HG02642 (cell line): ENCODE measurements at regions not wholly inside any gene's neighbourhood (a gene's known extent, or its start where the extent isn't known, plus 50 kb on each side); places are given as distances from the start of the nearest gene placed in this dataset.

Source experiments
- ATAC-seq: cut with Tn5 transposase; IDR thresholded peaks from one replicate; pipeline ENCODE4 v1.9.1; 2021; ENCODE audit warnings: mild to moderate bottlenecking; ENCODE audit not compliant: unreplicated experiment, poor library complexity

DNA sequence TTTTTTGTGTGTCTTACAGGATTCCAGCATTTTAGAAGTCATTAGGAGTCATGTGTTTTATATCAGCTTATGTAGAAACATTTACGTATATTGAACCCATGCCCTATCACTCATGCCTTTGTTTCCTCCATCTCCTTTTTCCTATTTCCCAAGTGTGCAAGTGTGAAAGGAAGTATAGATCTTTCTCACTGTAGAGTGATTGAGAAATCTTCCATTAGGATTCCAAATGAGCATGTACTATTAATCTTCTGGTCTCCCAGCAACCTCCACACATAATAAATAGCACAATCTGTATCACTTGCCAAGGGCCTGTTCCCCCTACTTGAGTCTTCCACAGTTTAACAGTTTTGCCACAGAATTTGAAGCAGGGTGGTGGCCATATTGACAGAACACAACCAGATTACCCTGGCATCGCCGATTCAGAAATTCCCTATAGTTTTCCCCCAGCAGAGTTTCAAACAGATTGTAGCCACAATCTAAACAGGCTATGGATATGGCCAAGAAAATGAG is 1052.8 kb downstream of the TTLL7 start:
- ATAC-seq = no peak

DNA sequence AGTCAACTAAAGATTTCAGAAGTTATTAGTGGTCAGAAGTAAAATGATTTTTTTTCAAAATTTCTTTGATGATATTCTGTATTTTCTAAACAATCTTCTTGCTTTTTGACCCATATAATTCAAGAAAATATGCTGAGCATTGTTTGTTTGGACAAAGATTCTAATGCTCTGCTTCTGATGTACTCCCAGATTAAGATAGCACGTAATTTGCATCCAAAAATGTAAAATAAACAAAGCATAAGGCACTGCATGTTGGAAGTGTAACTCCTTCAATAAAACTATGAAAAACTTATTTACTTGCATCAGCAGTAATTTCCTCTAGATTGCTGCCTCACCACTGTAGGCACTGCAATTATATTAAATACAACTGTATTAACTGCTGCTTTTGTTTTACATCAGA is 1054.1 kb downstream of the TTLL7 start:
- no peak for ATAC-seq

DNA sequence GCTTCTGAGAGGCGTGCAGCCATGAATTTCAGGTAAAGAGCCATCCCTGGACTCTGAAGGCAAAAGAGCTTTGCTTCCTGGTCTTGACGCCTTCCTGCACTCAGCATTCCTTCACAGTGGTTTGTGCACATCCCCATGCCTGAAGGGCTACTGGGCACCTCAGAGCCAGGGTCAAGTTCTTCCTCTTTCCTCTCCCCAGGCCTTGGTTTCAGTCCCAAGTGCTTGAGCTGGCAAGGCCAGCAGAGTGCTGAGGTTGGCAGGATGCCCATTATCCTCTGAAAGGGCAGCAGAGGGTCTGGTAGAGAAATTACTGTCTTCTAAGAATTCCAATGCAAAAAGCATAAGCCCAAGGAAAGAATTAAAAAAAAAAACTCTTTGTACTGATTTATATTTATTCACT is 1064.9 kb downstream of the TTLL7 start:
- no peak for ATAC-seq

DNA sequence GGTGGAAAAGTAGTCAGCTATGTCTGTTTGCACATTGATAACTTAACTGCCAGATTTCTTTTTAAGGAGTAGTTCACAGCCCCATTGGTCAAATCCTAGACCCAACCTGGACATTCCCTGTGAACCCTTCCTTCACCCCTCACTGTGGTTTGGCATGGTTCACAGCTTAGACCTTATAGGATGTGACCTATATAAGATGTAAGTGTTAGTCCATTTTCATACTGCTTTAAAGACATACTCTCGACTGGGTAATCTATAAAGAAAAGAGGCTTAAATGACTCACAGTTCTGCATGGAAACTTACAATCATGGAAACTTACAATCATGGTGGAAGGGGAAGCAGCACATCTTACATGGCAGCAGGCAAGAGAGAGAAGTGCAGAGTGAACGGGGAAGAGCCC is 1066.2 kb downstream of the TTLL7 start:
- no peak for ATAC-seq

DNA sequence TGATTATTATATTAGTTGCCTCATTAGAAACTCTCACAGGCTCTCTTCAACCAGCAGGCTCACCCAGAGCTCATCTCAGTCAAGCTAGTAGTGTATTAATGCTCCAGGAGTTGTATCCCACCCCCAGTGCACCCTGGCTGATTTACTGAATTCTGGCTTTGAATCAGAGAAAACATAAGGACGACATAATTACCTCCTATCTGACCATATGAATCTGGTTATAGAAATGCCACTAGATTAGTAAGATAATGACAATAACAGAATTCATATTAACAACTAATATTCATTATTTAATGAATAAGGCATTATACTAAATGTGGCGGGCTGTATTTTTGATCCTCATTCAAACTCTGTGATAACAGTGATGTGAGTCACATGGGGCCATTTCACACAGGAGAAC is 1066.7 kb downstream of the TTLL7 start:
- no peak for ATAC-seq

DNA sequence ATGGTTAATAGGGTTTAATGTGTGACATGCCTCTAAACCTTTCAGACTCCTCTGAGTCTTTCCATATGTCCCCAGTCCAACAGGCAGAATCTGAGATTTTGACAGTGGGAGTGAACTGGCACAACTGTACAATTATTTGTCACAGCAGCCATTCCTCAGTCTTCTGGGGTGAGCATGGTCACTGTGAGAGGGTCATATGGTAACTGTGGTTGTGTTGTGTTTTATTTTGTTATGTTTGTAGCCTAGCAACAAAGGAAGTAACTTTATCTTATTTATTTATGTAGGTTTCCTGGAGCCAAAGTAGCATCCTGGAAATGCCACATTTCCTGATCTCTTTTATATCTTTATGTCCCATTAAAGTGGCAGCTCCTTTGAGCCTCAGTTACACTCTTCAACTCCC is 1067.9 kb downstream of the TTLL7 start:
- no peak for ATAC-seq

DNA sequence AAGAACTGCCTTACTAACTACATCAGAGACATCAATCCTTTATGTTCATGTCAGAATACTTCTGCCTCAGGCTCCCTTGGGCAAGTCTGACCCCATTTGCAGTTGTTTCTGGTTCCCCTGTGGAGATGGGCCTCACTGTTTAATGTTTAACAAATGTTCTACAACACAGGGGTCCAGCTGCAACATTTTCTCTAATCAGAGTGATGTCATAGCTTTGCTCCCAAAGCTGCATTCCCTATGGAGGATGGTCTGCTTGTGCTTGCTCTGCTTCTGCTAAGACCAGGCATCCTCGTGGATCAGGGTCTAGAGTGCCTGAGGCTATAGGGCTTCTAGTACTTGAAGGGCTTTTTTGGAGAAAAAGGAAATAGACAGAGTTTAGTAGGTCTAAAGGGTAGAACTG is 1071.2 kb downstream of the TTLL7 start:
- ATAC-seq = no peak

DNA sequence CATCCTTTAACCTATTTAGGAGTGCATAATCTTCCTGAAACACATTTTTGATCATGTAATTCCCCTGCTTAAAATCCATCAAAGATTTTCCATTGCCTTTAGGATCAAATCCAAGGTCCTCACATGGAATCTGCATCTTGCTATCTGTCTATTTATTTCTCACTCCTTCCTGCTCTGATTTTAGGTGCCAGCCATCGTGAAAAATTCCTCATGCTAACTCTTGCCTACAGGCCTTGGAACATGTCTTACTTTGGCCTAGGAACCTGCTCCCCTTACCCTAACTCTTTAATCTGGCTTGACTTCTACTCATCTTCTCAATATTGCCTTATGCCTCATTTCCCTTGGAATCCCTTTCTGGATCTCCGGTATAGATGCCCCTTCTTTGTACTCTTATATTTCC is 1074.3 kb downstream of the TTLL7 start:
- no peak for ATAC-seq

DNA sequence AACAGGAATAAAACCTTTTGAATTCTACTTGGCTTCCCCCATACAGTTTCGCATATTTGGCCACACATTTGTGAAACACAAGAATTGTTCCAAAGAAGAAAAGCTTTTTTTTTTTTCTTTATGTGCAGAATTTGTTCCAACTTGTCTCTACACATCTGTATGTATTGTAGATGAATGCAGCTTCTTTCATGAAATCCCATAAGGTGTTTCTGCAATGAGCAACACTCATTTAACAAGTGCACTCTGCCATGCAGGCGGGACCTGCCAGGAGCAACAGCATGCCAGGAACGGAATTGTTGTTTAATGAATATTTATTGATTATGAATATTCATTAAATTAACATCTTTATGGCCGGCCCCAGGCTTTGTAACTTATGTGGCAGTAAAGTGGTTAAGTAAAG is 1075.0 kb downstream of the TTLL7 start:
- ATAC-seq = no peak

DNA sequence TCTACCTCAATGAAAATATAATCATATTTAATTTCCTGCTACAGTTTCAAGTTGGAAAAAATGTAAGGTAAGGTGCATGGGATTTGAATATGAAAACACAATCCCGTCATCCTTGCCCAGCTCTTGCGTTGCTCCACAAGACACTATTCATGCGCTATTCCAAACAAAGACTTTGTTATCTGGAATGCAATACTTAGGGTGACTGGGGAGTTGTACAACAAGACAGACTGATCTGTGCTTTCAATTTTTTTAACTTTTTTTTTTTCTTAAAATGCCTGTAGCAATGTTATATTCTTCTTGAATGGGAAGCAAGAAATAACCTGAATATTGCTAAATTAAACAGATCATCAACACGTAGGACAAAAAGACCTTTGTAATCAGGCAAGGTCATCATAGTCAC is 1077.2 kb downstream of the TTLL7 start:
- no peak for ATAC-seq

DNA sequence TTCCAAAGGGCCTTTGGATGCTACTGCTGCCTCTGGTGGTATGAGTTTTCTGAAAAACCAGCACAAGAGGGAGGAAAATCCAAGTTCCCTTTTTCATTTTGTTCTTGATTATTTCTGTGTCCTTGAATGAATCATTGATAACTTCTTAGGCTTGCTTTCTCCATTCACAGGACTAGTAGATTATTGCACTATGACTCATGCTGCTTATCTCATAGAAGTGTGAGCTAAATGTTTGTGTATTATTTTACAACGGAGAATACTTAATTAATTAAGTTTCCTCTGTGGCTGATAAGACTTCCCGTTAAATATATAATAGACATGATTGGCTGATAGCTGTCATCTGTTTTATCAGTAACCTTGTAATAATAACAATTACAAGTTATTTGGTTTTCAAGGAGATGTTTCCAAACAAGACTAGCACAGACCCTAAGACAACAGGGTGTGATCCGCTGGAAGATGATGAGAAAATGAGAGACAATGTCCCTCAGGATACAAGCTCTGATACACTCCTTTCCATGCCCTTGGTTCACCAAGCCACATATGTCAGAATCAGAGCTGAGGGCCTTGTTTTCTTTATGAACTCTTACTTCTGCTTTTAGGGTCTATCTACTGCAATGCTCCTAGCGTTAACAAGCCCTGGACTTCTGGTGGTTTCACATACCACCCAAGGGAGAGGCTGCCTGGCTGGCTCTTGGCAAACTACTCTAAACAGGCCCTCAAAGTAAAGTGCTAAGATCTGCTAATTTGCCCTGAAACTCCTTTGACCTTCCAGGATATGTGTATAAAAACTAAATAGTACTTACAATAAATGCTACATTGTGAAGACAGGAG is 1078.3 kb downstream of the TTLL7 start:
- no peak for ATAC-seq

DNA sequence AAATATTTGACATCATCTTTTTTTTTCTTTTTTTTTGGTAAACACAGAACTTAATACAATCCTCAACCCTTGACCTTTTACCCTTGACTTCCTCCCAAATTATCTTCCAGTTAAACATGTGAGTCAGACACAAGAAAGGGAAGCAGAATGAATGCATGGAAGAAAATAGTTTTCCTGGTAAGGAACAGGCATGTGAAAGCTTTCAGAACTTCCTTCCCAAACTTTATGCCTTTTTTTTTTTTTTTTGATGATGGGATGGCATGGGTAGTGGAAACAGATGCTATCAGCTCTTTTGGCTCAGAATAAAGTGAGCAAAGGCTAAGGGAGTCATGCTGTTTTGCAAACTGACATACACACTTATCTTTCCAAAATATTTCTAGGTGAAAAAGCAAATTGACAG is 1079.1 kb downstream of the TTLL7 start:
- ATAC-seq = no peak

DNA sequence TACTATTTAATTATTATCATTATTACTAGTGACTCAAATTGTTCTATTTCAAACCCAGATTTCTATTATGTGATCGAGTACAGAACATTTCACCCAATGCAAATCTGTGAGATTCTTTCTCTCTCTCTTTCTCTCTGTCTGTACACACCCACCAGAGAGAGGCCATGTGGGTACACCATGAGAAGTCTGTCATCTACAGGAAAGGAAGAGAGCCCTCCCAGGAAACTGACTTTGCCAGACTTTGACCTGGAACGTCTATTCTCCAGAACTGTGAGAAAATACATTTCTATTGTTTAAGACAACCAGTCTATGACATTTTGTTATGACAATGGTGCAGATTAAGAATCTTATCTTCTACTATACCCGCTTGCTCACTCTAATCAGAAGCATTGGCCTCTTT is 1091.6 kb downstream of the TTLL7 start:
- ATAC-seq = no peak

DNA sequence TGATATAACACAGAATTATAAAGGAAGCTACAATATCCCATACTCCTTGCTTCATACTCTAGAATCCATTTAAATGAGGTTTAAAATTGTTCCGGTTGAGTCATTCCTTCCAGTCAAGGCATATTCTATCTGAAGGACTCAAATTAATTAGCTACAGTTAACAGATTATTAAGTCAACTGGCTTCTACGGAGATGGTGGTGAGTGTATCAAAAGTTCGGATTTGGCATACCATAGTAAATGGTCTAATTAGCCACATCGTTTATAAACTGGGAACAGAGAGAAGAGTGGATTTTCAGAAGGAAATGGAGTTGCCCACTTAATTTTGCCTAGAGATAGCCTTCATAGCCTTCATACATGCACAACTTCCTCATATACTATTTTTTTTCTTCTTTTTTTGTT is 1095.3 kb downstream of the TTLL7 start:
- no peak for ATAC-seq

DNA sequence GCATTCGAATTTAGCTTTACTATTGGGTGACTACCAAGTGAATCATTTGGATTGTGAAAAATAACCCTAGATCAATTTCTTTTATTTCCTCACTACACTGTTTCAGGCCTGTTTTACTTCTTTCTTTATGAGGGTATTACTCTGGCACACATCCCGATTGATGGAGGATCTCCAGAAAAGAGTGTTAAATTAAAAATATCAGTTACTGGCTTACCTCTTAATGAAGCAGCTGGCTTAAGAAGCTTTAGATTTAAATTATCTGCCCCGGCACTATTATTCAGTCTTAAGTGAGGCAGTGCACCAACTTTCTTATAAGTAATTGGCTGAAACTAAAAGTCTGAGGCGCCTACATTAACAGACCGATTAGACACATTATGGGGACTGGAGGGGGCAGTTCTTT is 1097.4 kb downstream of the TTLL7 start:
- no peak for ATAC-seq

DNA sequence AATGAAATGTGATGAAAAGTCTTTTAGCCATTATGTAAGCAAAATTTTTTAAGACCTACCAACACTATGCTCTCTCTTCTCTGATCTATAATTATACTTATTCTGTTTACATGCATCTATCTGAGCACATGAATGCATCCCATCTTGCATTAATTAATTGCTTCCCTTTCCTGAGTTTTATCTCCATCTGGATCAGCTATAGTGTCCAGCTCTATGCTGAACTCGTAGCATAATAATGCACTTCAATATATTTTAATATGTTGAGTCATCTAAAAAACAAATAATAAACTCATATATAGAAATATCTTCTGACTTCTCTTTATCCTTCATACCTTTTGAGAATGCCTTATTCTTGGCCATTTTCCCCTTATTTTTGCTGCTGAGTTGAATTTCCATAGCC is 1097.8 kb downstream of the TTLL7 start:
- no peak for ATAC-seq

DNA sequence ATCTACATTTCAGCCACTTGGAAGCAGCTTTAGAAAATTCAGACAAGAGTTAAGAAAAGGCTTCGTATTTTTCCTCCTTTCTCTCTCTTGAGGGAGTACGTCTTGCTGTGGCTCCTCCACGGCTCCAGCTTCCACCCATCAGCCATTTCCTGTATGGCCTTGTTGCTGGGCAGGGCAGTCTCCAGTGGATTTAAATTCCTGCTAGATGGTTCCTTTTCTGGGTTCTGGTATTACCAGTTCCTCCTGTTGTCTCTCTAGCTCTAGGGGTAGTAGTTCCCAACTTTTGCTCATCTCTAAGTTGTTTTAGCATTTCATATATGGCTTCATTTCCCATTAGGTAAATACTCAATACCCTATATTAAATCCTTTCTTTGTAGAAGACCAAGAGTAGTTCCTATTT is 1098.3 kb downstream of the ADGRL2 start:
- ATAC-seq = no peak

DNA sequence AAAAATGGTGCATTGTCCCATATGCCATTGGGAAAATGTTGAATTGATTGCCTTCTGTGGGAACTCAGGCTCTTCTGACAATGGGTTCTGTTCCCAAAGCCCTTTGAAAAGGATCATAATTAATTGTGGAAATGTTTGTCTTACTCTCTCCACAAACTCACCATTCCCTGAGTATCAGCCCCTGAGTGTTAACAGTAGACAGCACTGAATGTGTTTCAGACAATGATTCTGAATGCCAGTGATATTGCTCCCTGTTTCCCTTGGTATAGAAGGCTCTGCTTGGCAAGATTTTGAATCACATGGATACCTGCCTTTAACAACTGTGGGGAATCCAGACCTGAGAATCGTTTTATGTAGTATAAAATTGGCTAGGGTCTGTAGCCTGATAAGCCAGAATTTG is 1096.8 kb downstream of the ADGRL2 start:
- ATAC-seq = no peak

DNA sequence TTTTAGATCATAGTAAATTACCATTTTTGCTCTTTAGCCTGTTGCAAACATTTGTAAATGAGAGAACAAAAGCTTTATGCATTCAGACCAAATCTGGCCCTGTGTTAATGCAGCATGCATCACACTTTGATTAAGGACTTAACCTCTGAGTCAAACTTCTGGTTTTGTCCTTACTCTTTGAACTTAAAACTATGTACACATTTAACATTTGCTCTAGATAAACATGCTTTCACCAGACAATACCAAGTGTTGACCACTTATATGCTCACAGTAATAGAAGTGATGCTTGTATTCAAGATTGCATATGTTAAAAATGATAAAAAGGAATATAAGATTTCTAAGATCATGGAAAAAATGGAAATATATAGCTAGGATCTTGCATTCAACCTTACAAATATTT is 1095.3 kb downstream of the ADGRL2 start:
- no peak for ATAC-seq

DNA sequence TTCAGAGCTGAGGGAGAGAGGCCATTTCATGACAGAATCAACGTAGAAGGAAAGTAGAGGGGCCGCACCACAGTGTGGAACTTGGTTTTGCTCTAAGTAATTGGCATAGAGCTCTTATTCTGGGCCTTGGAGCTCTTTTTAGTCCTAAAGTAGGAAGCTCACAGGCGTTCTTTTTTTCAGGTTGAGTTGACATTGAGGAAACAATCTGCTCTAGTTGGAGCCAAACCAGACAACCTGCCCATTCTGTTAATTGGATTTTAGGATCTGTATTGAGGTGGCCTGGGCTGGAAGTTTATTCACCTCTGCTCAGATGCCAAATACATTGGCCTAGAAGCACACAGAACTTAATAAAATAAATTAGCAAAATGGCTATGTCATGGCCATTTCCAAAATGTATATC is 1093.9 kb downstream of the ADGRL2 start:
- ATAC-seq = no peak

DNA sequence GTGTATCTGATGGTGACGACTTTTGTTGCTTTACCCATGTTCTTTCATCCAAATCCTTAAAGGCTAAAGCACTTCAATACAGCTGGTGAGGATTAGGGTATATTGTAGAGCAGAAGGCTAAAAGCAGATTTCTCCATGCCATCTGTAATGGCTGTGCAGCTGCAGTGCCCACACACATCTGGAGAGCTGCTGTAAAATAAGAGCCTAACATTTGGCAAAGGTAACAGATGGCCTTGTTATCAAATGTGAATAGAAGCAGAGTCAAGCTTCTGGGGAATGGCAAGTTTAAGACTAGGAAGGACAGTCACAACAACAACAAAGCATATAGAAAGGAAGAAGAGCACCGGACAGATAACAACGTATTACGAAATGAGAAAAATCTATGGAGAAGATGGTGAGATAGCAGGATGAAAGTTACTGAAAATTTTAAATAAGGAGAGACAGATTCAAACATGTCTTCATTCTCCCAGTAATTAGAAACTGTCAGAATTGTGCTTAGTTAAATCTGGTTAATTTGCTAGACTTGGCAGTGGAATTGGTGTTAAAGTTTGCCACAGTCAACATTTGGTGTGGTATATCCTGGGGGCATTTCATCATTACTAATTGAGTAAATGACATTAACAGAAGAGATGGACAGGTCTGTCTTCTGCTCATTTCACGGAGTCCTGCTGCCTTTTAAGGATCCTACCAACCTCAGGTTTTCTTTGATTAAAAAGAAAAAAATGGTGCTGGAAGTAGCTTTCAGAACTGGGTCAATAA is 1093.2 kb downstream of the ADGRL2 start:
- no peak for ATAC-seq

DNA sequence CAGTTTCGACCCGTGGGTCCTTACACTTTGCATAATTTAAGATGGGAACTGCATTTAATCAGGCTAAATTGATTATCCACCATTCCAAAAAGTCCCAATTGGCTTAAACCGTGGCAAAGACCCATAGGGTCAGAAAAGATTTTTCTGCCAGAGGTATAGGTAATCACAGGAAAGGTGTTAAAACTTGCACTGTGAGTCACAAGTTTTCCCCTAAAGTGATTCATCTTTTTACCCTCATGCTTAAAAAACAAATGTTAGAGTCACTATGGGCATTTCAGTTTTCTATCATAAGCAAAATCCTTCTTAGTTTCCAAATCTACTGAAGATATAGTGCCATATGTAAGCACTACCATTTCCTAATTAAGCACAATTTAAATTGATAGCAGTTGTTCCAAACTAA is 1079.8 kb downstream of the ADGRL2 start:
- ATAC-seq = no peak
